GM12878 (cell line): ENCODE measurements at regions not wholly inside any gene's neighbourhood (a gene's known extent, or its start where the extent isn't known, plus 50 kb on each side); places are given as distances from the start of the nearest gene placed in this dataset.

Experiments
- ATAC-seq: fragments of 200-7000 bp; cut with Tn5 transposase; 3 replicates; pipeline ENCODE4 v1.9.1; 2020; ENCODE audit warnings: mild to moderate bottlenecking, moderate library complexity
- BruUV-seq: library from RNA; stranded (reverse); fragments of 400-500 nt; replicated peaks from 2 replicates; lab custom pipeline; 2021; lab: Mats Ljungman, UMichigan
- CTCF ChIA-PET: fragments of 300-600 bp; sonication (Branson Sonifier 250); formaldehyde crosslinking; extraction: SDS; loops from one replicate; lab custom pipeline; 2021; ENCODE audit warnings: inconsistent platforms; lab: Yijun Ruan, JAX
- POLR2A ChIA-PET: fragments of 350-600 bp; formaldehyde crosslinking; extraction: SDS; loops from one replicate; lab custom pipeline; 2021; ENCODE audit warnings: inconsistent platforms; lab: Charles Lee
- RAD21 ChIA-PET: fragments of 300-600 bp; sonication (Branson Sonifier 250); formaldehyde crosslinking; loops from one replicate; lab custom pipeline; 2023; ENCODE audit warnings: antibody characterized with exemption; ENCODE audit not compliant: unreplicated experiment; lab: Charles Lee
- SMC1A ChIA-PET: fragments of 300-600 bp; sonication (Branson Sonifier 250); formaldehyde crosslinking; loops from one replicate; lab custom pipeline; 2023; ENCODE audit not compliant: unreplicated experiment, uncharacterized antibody; lab: Charles Lee
- DNase-seq: peaks from one replicate; pipeline ENCODE4 v3.0.0-alpha.2; 2011; ENCODE audit warnings: low read depth, low spot score
- FAIRE-seq: peaks from 3 replicates; lab custom pipeline; 2011; peaks lifted over from hg19 to GRCh38; lab: Jason Lieb, UNC
- H2AFZ ChIP-seq: 2 replicates; pipeline ENCODE4 v1.6.0; 2011; ENCODE audit warnings: low read depth, low read length, control low read depth; ENCODE audit not compliant: control insufficient read depth
- H3K27ac ChIP-seq: 2 replicates; pipeline ENCODE4 v1.5.1; 2011; ENCODE audit warnings: control low read depth; ENCODE audit not compliant: control insufficient read depth, insufficient read depth
- H3K27me3 ChIP-seq, 2 experiments: replicated peaks in 1 of 2; 2 replicates each; pipeline versions ENCODE4 v1.6.0 to v1.6.1; 2011; ENCODE audit warnings: low read length in 1 of 2; ENCODE audit not compliant: control insufficient read depth in 2 of 2, insufficient read depth in 2 of 2
- H3K36me3 ChIP-seq, 2 experiments: 2 replicates each; pipeline ENCODE4 v1.5.1; 2011; ENCODE audit warnings: low read length in 1 of 2; ENCODE audit not compliant: control insufficient read depth in 2 of 2, insufficient read depth in 2 of 2
- H3K4me1 ChIP-seq: 2 replicates; pipeline ENCODE4 v1.6.1; 2011; ENCODE audit warnings: mild to moderate bottlenecking, low read length, moderate library complexity, mixed read lengths; ENCODE audit not compliant: control insufficient read depth, insufficient read depth
- H3K4me2 ChIP-seq: 2 replicates; pipeline ENCODE4 v1.6.0; 2011; ENCODE audit warnings: control low read depth; ENCODE audit not compliant: control insufficient read depth, insufficient read depth
- H3K4me3 ChIP-seq: fragments of 200-600 bp; sonication (generic); 2 replicates; pipeline ENCODE4 v1.5.1; 2016
- H3K79me2 ChIP-seq: 2 replicates; pipeline ENCODE4 v1.6.0; 2011; ENCODE audit warnings: low read length; ENCODE audit not compliant: control insufficient read depth, insufficient read depth
- H3K9ac ChIP-seq: 2 replicates; pipeline ENCODE4 v1.8.0; 2011; ENCODE audit warnings: low read length, control low read depth, mixed read lengths; ENCODE audit not compliant: control insufficient read depth, insufficient read depth
- H3K9me3 ChIP-seq: replicated peaks from 3 replicates; pipeline ENCODE4 v1.5.1; 2011; ENCODE audit warnings: mild to moderate bottlenecking, low read length; ENCODE audit not compliant: control insufficient read depth, insufficient read depth
- H4K20me1 ChIP-seq: 2 replicates; pipeline ENCODE4 v1.6.0; 2011; ENCODE audit not compliant: control insufficient read depth, insufficient read depth
- EP300 ChIP-seq, 2 experiments: fragments of 150-350 bp in 1 of 2; IDR thresholded peaks; 2 replicates each; pipeline ENCODE4 v1.6.1; 2011 to 2012; ENCODE audit warnings: low read depth in 2 of 2, low read length in 2 of 2, borderline replicate concordance in 1 of 2, improper control_type of control experiment in 1 of 2, inconsistent platforms in 1 of 2; ENCODE audit not compliant: control insufficient read depth in 1 of 2
- KDM1A ChIP-seq: fragments of 200-600 bp; sonication (generic); IDR thresholded peaks from 2 replicates; pipeline ENCODE4 v1.6.1; 2016; ENCODE audit warnings: borderline replicate concordance
- ZNF384 ChIP-seq: IDR thresholded peaks from 2 replicates; pipeline ENCODE4 v1.6.1; 2012; ENCODE audit warnings: low read depth, mild to moderate bottlenecking, low read length, improper control_type of control experiment, borderline replicate concordance
- WGBS: methylation state at CpG from one replicate; pipeline ENCODE4 v1.1.6; 2016; ENCODE audit warnings: low lambda C conversion rate; ENCODE audit not compliant: insufficient replicate concordance, insufficient coverage; ENCODE audit errors: missing lambda C conversion rate; 5-methylcytosine and 5-hydroxymethylcytosine counted together
- in situ Hi-C: fragments of 300-500 bp; cut with MboI; formaldehyde crosslinking; loops from 9 replicates; pipeline ENCODE4 v1.14.3; 2018; ENCODE audit warnings: mixed read lengths
- intact Hi-C: fragments of 100-400 bp; cut with micrococcal nuclease; formaldehyde crosslinking; loops from one replicate; pipeline ENCODE4 v1.14.2; 2022; ENCODE audit not compliant: unreplicated experiment
- TF ChIP-seq, protein P1 (sequence below): fragments of 450-650 bp; IDR thresholded peaks from 2 replicates; pipeline ENCODE4 v1.6.1; 2017; ENCODE audit warnings: mild to moderate bottlenecking, moderate library complexity

DNA sequence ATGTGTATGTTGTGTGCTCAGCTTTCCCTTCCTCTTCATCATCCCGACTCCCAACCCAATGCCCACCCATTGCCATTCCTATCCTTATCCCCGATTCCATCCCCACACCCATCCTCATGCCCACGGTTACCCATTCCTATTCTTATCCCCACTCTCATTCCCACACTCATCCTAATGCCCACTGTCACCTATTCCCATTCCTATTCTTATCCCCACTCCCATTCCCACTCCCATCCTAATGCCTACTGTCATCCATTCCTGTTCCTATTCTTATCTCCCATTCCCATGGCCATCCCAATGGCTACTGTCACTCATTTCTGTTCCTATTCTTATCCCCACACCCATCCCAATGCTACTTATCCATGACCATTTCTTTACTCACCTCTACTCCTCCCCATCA lies 254.1 kb downstream of the DHX35 start:
- BruUV-seq, result no TSS peak
- intact Hi-C loops, result no loop called here
- 19% methylated on average over 3 of the region's 3 CpGs for WGBS

More for the DNA sequence above, 254.1 kb downstream of the DHX35 start:
- FAIRE-seq (no peak), DNase-seq (no peak), ATAC-seq (no peak)
- Histone ChIP-seq H3K9ac (no peak overlapping the region), H3K27me3 (no peaks in the 10 kb centered on the region; a peak in 2 of 4 replicates), H3K36me3 (no peaks in the 10 kb centered on the region), H3K79me2 (no peaks in the 10 kb centered on the region), H3K4me1 (no peaks in the 10 kb centered on the region), H3K27ac (no peak overlapping the region), H2AFZ (no peak overlapping the region), H4K20me1 (no peaks in the 10 kb centered on the region), H3K9me3 (no peaks in the 10 kb centered on the region), H3K4me2 (no peak overlapping the region), H3K4me3 (no peak overlapping the region)
- TF ChIP-seq EP300 (IDR thresholded peaks at IDR 0.05; ENCODE audit: borderline replicate concordance in 1 of 2, control insufficient read depth in 1 of 2, low read depth in 2 of 2, low read length in 2 of 2) (no peak), ZNF384 (no peak), KDM1A (no peak)
- TF ChIP-seq, protein P1, sequence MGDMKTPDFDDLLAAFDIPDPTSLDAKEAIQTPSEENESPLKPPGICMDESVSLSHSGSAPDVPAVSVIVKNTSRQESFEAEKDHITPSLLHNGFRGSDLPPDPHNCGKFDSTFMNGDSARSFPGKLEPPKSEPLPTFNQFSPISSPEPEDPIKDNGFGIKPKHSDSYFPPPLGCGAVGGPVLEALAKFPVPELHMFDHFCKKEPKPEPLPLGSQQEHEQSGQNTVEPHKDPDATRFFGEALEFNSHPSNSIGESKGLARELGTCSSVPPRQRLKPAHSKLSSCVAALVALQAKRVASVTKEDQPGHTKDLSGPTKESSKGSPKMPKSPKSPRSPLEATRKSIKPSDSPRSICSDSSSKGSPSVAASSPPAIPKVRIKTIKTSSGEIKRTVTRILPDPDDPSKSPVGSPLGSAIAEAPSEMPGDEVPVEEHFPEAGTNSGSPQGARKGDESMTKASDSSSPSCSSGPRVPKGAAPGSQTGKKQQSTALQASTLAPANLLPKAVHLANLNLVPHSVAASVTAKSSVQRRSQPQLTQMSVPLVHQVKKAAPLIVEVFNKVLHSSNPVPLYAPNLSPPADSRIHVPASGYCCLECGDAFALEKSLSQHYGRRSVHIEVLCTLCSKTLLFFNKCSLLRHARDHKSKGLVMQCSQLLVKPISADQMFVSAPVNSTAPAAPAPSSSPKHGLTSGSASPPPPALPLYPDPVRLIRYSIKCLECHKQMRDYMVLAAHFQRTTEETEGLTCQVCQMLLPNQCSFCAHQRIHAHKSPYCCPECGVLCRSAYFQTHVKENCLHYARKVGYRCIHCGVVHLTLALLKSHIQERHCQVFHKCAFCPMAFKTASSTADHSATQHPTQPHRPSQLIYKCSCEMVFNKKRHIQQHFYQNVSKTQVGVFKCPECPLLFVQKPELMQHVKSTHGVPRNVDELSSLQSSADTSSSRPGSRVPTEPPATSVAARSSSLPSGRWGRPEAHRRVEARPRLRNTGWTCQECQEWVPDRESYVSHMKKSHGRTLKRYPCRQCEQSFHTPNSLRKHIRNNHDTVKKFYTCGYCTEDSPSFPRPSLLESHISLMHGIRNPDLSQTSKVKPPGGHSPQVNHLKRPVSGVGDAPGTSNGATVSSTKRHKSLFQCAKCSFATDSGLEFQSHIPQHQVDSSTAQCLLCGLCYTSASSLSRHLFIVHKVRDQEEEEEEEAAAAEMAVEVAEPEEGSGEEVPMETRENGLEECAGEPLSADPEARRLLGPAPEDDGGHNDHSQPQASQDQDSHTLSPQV, result no peak
- RAD21 ChIA-PET, result no interaction called here
- in situ Hi-C loops, result no loop called here
- POLR2A ChIA-PET, result no interaction called here
- CTCF ChIA-PET, result no interaction called here
- SMC1A ChIA-PET, result no interaction called here
